ENCODE measurements at regions not wholly inside any gene's neighbourhood (a gene's known extent, or its start where the extent isn't known, plus 50 kb on each side); places are given as distances from the start of the nearest gene placed in this dataset.
A peak's percentile ranks its signal among the peaks of the same experiment; 100 is the strongest.

DNA sequence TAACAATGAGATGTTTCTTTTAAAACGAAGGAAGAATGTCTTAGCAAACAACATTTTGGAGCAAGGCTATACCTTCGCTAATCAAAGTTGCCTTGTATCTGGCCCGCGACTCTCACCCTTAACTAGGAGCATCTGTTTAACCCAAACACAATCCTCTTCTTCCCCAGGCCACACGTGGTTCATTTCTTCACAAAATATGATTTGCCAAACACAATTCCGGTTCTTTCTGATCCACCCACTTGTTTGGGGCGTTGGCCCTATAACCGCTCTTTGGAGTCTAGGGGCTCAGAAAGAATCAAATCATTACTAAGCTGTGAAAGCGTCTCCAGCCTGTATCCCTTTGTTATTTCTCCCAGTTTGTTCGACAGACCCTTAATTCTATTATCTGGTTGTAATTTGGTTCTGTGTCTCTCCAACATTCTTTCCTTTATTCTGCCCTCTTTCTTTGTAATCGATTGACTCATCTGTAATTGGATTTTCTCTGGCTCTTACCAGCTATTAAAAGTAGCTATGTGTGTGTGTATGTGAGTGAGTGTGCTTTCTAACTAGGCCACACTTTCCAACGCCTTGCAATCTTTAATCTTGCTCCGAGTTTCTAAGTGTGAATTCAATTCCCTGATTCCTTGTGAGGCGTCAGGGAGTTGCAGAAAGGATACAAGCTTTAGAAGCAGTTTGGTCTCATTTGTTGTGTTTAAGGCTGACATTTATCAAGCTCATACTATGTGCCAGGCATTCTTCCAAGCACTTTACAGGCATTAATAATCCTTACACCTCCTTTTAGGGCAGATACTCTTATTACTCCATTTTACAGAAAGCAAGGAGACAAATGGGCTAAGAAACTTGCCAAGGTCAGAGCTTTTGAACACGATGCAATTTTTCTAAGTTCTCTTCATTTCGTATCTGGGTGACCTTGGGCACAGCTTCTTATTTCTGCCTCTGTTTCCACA lies 138.6 kb upstream of the CPEB2 start:
- Histone ChIP-seq H3K4me1 (peaks cover 0 to 25% (median 11%) of the 10 kb centered on the region in 10 experiments; a peak in 11 of 20 replicates), H3K4me3 (no peak overlapping the region), H3K36me3 (no peaks in the 10 kb centered on the region), H4K20me1 (0 out of 22 replicates have a peak, but pooled peaks cover 0 to 3% (median 0%) of the 10 kb centered on the region in 11 experiments), H3K9me3 (replicated peaks in 1 of 11) (no peaks in the 10 kb centered on the region), H3K27ac (peak overlapping the region in 4 of 11 experiments; percentile 8 to 65 (median 50); a peak in 7 of 22 replicates), H3K4me2 (peak overlapping the region in 7 of 11 experiments; percentile 6 to 78 (median 66); a peak in 12 of 22 replicates), H3K9ac (peak overlapping the region in 3 of 11 experiments; percentile 20 to 31 (median 27); a peak in 2 of 22 replicates), H3K27me3 (no peaks in the 10 kb centered on the region)
- TF ChIP-seq Cebpa-rat (IDR thresholded peaks at IDR 0.05), result no peak

GRCh38 chr4:14864365-14865030 lies 137.8 kb upstream of the CPEB2 start:
- peaks cover 0 to 31% (median 11%) of the 10 kb centered on the region in 10 experiments; a peak in 11 of 20 replicates for H3K4me1 ChIP-seq
- H3K4me2 ChIP-seq, result peak overlapping the region in 7 of 11 experiments; percentile 6 to 78 (median 66); a peak in 12 of 22 replicates
- no peaks in the 10 kb centered on the region for H3K9me3 ChIP-seq (replicated peaks in 1 of 11)
- no peak overlapping the region for H3K4me3 ChIP-seq
- no peaks in the 10 kb centered on the region for H3K36me3 ChIP-seq
- peak overlapping the region in 4 of 11 experiments; percentile 8 to 65 (median 50); a peak in 7 of 22 replicates for H3K27ac ChIP-seq
- no peak for TF ChIP-seq Cebpa-rat (IDR thresholded peaks at IDR 0.05)
- H3K9ac ChIP-seq, result peak overlapping the region in 3 of 11 experiments; percentile 20 to 31 (median 27); a peak in 2 of 22 replicates
- no peaks in the 10 kb centered on the region for H3K27me3 ChIP-seq
- 0 out of 22 replicates have a peak, but pooled peaks cover 0 to 3% (median 0%) of the 10 kb centered on the region in 11 experiments for H4K20me1 ChIP-seq

GRCh38 chr4:14865031-14865366 lies 137.3 kb upstream of the CPEB2 start:
- Histone ChIP-seq H3K27ac (peak overlapping the region in 1 of 11 experiments; percentile 65; a peak in 2 of 22 replicates), H3K4me3 (no peak overlapping the region), H3K27me3 (no peaks in the 10 kb centered on the region), H3K4me1 (peaks cover 0 to 32% (median 11%) of the 10 kb centered on the region in 10 experiments; a peak in 11 of 20 replicates), H3K4me2 (peak overlapping the region in 6 of 11 experiments; percentile 13 to 78 (median 71); a peak in 10 of 22 replicates), H3K9ac (no peak overlapping the region), H3K36me3 (no peaks in the 10 kb centered on the region), H3K9me3 (replicated peaks in 1 of 11) (no peaks in the 10 kb centered on the region), H4K20me1 (0 out of 22 replicates have a peak, but pooled peaks cover 0 to 3% (median 0%) of the 10 kb centered on the region in 11 experiments)
- no peak for TF ChIP-seq Cebpa-rat (IDR thresholded peaks at IDR 0.05)

DNA sequence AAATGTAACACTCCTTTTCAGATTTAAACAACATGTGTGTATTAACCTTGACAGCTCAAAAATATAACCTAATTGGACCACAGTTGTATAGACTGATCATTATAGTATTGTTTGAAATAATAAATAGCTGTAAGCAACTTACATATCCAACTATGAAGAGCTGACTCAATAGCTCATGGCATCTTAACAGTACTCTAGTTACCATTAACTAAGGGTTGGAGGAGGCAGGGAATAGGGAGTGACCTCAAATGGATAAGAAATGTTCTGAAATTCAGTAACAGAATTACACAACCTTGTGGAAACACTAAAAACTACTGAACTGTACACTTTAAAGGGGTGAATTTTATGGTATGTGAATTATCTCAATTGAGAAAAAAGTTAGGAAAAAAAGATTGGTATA lies 136.5 kb upstream of the CPEB2 start:
- no peak overlapping the region for H3K9ac ChIP-seq
- 0 out of 22 replicates have a peak, but pooled peaks cover 0 to 3% (median 0%) of the 10 kb centered on the region in 11 experiments for H4K20me1 ChIP-seq
- no peaks in the 10 kb centered on the region for H3K9me3 ChIP-seq (replicated peaks in 1 of 11)
- peaks cover 0 to 32% (median 11%) of the 10 kb centered on the region in 10 experiments; a peak in 11 of 20 replicates for H3K4me1 ChIP-seq
- no peak overlapping the region for H3K4me2 ChIP-seq
- no peaks in the 10 kb centered on the region for H3K27me3 ChIP-seq
- no peak overlapping the region for H3K4me3 ChIP-seq
- H3K36me3 ChIP-seq, result no peaks in the 10 kb centered on the region
- H3K27ac ChIP-seq, result no peak overlapping the region
- TF ChIP-seq Cebpa-rat (IDR thresholded peaks at IDR 0.05), result no peak

- Histone ChIP-seq H3K27me3 (no peaks in the 10 kb centered on the region), H3K9me3 (replicated peaks in 1 of 11) (no peaks in the 10 kb centered on the region), H3K36me3 (no peaks in the 10 kb centered on the region), H4K20me1 (0 out of 22 replicates have a peak, but pooled peaks cover 0 to 3% (median 0%) of the 10 kb centered on the region in 11 experiments), H3K9ac (no peak overlapping the region), H3K4me2 (no peak overlapping the region), H3K4me3 (no peak overlapping the region), H3K4me1 (peaks cover 0 to 32% (median 11%) of the 10 kb centered on the region in 10 experiments; a peak in 11 of 20 replicates), H3K27ac (no peak overlapping the region)
- TF ChIP-seq Cebpa-rat (IDR thresholded peaks at IDR 0.05), result no peak
Observed at GRCh38 chr4:14867847-14868246, 134.4 kb upstream of the CPEB2 start.

- H3K27me3 ChIP-seq, result no peaks in the 10 kb centered on the region
- H3K4me2 ChIP-seq, result peak overlapping the region in 2 of 11 experiments; percentile 12 to 52; a peak in 3 of 22 replicates
- H3K36me3 ChIP-seq, result no peaks in the 10 kb centered on the region
- no peak overlapping the region for H3K4me3 ChIP-seq
- H3K9me3 ChIP-seq (replicated peaks in 1 of 11), result no peaks in the 10 kb centered on the region
- no peak overlapping the region for H3K27ac ChIP-seq
- no peak overlapping the region for H3K9ac ChIP-seq
- no peak for TF ChIP-seq Cebpa-rat (IDR thresholded peaks at IDR 0.05)
- 0 out of 22 replicates have a peak, but pooled peaks cover 0 to 3% (median 0%) of the 10 kb centered on the region in 11 experiments for H4K20me1 ChIP-seq
- H3K4me1 ChIP-seq, result peaks cover 0 to 32% (median 11%) of the 10 kb centered on the region in 10 experiments; a peak in 11 of 20 replicates
Observed at GRCh38 chr4:14868426-14869395, 133.6 kb upstream of the CPEB2 start.

DNA sequence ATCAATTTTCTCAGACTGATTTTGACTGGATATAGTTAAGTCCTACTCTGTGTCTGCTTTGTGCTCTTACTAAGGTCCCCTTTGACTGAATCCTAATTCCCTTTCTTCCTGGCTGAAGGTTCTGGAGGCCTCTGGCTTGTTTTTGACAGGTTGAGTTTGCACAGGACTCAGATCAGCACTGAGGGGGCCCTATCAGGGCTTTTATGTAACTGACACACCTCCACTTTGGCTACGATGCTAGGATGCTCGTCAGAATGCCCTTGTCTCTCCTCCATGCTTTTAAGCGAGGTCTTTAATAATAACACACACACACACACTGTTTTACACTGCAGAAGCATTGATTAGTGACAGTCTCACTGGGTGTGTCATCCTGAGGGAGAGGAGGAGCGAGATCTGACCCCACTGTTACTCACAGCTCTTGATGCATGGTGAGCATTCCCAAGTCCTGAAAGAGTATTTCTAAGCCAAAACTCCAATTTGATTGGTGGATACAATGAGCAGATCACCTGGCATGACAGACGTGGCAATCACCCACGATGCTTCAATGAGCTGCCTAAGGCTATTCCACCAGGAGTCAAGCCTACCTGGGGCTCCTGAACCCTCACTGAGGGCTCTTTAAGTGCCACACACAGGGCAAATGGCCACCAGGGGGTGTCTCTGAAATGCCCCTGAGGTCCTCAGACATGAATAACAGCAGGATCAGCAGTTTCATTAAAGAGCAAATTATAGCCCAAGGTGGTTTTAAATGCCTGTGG lies 130.4 kb upstream of the CPEB2 start:
- H3K27me3 ChIP-seq, result no peaks in the 10 kb centered on the region
- H3K4me3 ChIP-seq, result no peak overlapping the region
- H3K9ac ChIP-seq, result no peak overlapping the region
- peaks cover 3 to 46% (median 22%) of the 10 kb centered on the region in 10 experiments; a peak in 19 of 20 replicates for H3K4me1 ChIP-seq
- H3K9me3 ChIP-seq (replicated peaks in 1 of 11), result peaks cover 0 to 11% (median 5%) of the 10 kb centered on the region in 11 experiments; a peak in 11 of 22 replicates
- H3K36me3 ChIP-seq, result no peaks in the 10 kb centered on the region
- TF ChIP-seq Cebpa-rat (IDR thresholded peaks at IDR 0.05), result no peak
- no peak overlapping the region for H3K27ac ChIP-seq
- no peaks in the 10 kb centered on the region for H4K20me1 ChIP-seq
- no peak overlapping the region for H3K4me2 ChIP-seq

Data from BLaER1 treated with 17β-estradiol and CSF1 and Interleukin-3, amounts not matched to agents 10 nM and 100 nM (cell line).